ENCODE measurements at regions not wholly inside any gene's neighbourhood (a gene's known extent, or its start where the extent isn't known, plus 50 kb on each side); places are given as distances from the start of the nearest gene placed in this dataset.

DNA sequence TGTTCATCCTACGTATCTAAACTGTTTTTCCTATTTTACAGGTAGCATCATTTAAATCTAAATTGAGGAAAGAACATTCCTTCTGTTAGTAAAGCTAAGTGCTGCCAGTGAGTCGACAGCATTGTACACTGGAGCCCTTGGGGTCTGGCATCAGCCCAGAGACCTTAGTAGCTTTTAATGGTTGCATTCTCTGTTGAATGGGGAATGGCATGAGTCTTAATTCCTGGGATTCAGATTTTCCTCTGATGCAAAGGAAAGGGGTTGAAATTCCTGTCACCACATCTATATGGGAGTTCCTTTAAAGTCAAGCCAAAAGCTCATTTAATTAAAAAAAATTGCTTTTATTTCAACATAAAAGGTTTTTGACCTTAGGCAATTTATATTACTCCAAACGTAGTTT is 148.4 kb upstream of the GBE1 start:
- TF ChIP-seq, protein P1, sequence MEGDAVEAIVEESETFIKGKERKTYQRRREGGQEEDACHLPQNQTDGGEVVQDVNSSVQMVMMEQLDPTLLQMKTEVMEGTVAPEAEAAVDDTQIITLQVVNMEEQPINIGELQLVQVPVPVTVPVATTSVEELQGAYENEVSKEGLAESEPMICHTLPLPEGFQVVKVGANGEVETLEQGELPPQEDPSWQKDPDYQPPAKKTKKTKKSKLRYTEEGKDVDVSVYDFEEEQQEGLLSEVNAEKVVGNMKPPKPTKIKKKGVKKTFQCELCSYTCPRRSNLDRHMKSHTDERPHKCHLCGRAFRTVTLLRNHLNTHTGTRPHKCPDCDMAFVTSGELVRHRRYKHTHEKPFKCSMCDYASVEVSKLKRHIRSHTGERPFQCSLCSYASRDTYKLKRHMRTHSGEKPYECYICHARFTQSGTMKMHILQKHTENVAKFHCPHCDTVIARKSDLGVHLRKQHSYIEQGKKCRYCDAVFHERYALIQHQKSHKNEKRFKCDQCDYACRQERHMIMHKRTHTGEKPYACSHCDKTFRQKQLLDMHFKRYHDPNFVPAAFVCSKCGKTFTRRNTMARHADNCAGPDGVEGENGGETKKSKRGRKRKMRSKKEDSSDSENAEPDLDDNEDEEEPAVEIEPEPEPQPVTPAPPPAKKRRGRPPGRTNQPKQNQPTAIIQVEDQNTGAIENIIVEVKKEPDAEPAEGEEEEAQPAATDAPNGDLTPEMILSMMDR (IDR thresholded peaks at IDR 0.05; ENCODE audit: insufficient read depth, low read length, severe bottlenecking), result no peak
- FAIRE-seq (no peak), DNase-seq (ENCODE audit: low read depth) (no peak)
- Histone ChIP-seq H3K27me3 (ENCODE audit: control insufficient read depth, insufficient read depth, low read length) (no peaks in the 10 kb centered on the region), H3K36me3 (ENCODE audit: control insufficient read depth, insufficient read depth, low read length) (no peaks in the 10 kb centered on the region), H3K4me3 (ENCODE audit: low read depth, low read length) (no peak overlapping the region)

DNA sequence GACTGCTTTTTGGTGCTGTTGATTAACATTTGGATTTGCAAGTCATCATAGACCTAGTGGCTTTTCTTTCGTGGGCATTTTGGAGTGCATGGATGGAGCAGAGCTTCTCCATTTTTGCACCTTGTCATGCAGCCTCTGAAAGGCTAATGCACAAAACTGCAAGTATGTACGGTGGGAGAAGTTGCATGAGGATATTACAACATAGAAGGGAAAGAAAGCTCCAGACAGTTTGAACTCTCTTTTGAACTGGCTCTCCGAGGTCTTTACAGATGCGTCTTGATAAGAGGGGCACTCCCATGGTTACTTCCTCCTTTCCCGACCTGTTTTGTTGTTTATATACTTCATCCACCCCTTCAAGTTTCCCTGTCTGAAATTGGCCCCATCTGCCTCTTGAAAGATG is 147.1 kb upstream of the GBE1 start:
- H3K36me3 ChIP-seq (ENCODE audit: control insufficient read depth, insufficient read depth, low read length), result no peaks in the 10 kb centered on the region
- TF ChIP-seq, protein P1 (IDR thresholded peaks at IDR 0.05; ENCODE audit: insufficient read depth, low read length, severe bottlenecking), result no peak
- H3K4me3 ChIP-seq (ENCODE audit: low read depth, low read length), result no peak overlapping the region
- no peak for DNase-seq (ENCODE audit: low read depth)
- FAIRE-seq, result no peak
- H3K27me3 ChIP-seq (ENCODE audit: control insufficient read depth, insufficient read depth, low read length), result no peaks in the 10 kb centered on the region

DNA sequence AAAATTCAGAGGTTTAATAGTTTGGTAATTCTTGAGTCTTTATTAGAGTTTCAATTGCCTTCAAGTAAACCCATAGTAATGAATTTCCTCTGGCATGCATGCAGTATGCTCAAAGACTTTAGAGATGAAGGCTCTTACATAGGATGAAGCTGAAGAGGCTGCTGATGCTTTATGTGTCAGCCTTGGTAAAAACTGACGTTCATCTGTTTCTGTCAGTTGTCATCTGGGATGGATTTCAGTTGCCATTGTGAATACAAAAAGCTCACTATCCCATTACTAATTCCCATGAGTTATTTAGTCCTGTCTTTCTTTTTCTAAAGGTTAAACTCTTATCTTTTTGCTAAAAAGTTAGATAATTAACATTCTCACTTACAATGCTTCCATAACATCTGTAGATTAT is 136.9 kb upstream of the GBE1 start:
- DNase-seq (ENCODE audit: low read depth), result no peak
- H3K36me3 ChIP-seq (ENCODE audit: control insufficient read depth, insufficient read depth, low read length), result no peaks in the 10 kb centered on the region
- no peak for FAIRE-seq
- H3K27me3 ChIP-seq (ENCODE audit: control insufficient read depth, insufficient read depth, low read length), result no peaks in the 10 kb centered on the region
- TF ChIP-seq, protein P1 (IDR thresholded peaks at IDR 0.05; ENCODE audit: insufficient read depth, low read length, severe bottlenecking), result no peak
- no peak overlapping the region for H3K4me3 ChIP-seq (ENCODE audit: low read depth, low read length)

DNA sequence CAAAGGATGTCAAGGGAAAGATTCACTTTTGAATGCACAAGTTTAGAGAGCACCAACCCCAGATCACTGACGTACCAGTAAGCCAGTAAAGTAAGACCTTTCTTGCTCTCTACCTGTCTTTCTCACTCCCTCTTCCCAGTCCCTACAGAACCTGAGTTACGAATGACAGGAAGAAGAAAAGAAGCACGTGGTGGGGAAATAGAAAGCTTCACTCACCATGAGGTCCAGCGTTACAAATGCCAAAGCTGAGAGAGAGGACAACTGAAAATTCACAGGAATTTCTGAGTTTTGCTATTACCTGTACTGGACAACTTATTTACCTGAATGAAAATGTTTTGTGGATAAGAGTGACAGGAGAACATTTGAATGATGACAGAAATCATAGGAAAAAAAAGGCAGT is 133.2 kb upstream of the GBE1 start:
- H3K4me3 ChIP-seq (ENCODE audit: low read depth, low read length), result no peak overlapping the region
- H3K27me3 ChIP-seq (ENCODE audit: control insufficient read depth, insufficient read depth, low read length), result no peaks in the 10 kb centered on the region
- H3K36me3 ChIP-seq (ENCODE audit: control insufficient read depth, insufficient read depth, low read length), result no peaks in the 10 kb centered on the region
- FAIRE-seq, result no peak
- TF ChIP-seq, protein P1 (IDR thresholded peaks at IDR 0.05; ENCODE audit: insufficient read depth, low read length, severe bottlenecking), result no peak
- no peak for DNase-seq (ENCODE audit: low read depth)

DNA sequence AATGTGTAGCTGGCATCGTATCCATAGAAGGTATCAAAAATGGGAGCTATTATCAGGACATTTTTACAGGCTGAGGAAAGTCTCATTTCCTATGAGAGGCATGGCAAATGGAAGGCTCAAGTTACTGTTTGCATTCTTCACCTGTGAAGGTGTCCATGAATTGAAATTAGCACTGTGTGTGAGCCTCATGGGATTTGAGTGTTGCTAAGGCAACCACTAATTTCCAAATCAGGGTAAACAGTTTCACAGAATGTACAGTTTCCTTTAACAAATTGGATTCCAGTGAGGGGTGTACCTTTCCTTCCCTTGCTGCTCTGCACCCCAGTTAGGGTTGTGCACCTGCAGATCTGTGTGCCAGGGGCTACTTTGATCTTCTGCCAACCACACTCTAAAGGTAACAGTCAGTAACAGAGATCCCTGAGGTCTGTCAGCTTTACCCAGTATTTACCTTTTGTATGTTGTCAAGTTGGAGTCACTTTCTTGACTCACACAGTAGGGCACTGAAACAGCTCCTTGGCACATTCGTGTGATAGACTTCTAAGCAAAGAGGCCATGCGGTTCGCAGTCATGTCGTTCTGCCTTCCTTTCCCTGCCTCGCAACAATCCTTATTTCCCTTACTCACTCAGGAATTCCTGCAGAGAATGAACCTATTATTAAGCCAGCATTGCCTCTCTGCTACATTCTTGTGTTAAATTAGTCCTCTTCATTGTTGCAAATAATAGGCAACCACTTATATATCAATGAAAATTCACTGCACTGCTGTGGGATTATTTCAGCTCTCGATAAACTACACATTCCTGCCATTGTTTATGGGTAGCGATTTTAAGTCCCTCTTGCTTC is 129.8 kb upstream of the GBE1 start:
- DNase-seq (ENCODE audit: low read depth) (no peak), FAIRE-seq (no peak)
- TF ChIP-seq, protein P1 (IDR thresholded peaks at IDR 0.05; ENCODE audit: insufficient read depth, low read length, severe bottlenecking), result no peak
- Histone ChIP-seq H3K27me3 (ENCODE audit: control insufficient read depth, insufficient read depth, low read length) (no peaks in the 10 kb centered on the region), H3K36me3 (ENCODE audit: control insufficient read depth, insufficient read depth, low read length) (no peaks in the 10 kb centered on the region), H3K4me3 (ENCODE audit: low read depth, low read length) (no peak overlapping the region)

Data from bronchial epithelial cell (primary cell).